NCI-H1694 (cell line): ENCODE measurements at regions not wholly inside any gene's neighbourhood (a gene's known extent, or its start where the extent isn't known, plus 50 kb on each side); places are given as distances from the start of the nearest gene placed in this dataset.
"Not testable (repeated sequence)": the region's sequence is repeated elsewhere in the genome, so short reads cannot be mapped to it uniquely, and the experiment has no call there.

ENCODE experiments used
- DNase-seq: peaks from one replicate; lab custom pipeline; 2025; lab: John Stamatoyannopoulos, UW

GRCh38 chr18:42474577-42474976 lies 519.5 kb downstream of the PIK3C3 start:
- no peak for DNase-seq

GRCh38 chr18:42475157-42475556 lies 520.1 kb downstream of the PIK3C3 start:
- DNase-seq: no peak

DNA sequence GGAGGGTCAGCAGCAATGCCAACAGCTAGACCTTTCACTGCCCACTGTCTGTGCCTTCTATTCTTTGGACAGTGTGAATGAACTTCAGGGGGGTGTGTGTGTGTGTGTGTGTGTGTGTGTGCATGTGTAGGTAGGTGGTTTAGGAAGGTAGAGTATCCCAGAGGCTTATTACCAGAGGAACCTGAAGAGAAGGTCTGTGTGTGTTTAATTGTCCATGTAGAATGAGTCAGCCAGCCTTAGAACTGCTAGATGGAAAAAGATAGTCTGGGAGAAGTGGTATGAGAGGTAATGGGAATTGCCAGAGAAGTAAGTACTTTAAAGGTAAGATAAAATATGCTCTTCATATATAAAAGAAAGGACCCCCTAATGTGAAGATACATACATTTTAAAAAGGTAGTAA lies 522.2 kb downstream of the PIK3C3 start:
- no peak for DNase-seq

- no peak for DNase-seq
Observed at GRCh38 chr18:42480441-42480840, 525.4 kb downstream of the PIK3C3 start.

GRCh38 chr18:42484648-42485047 lies 529.6 kb downstream of the PIK3C3 start:
- DNase-seq: no peak

- DNase-seq: no peak
Observed at GRCh38 chr18:42486271-42486670, 531.2 kb downstream of the PIK3C3 start.

DNA sequence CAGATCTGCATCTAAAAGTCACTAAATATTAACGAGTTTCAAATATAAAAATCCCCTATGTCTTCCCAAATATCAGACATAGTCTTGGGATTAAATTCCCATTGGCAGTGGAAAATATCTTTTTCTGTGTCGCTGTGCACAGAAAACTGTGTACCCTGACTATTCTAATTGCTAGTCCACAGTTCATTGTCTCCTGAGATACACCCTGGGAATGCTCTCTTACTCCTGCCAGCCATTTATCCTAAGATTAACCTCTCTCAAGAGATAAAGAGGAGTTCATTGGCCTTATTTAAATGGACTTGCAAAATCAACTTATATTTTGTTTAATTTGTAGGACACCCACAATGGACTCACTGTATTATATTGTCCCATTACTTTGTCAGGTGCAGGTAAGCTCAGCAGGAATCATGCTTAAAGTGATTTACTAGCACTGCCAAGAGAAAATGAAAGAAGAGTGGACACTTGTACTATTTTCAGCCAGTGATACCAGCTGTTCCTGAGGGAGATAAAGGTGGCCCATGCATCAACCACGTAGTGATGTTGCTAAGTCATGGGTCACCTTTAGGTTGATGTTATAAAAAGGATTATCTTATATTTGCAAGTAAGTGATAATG lies 553.8 kb downstream of the PIK3C3 start:
- no peak for DNase-seq

- no peak for DNase-seq
Observed at GRCh38 chr18:42509750-42510415, 554.8 kb downstream of the PIK3C3 start.

GRCh38 chr18:42510540-42510939 lies 555.5 kb downstream of the PIK3C3 start:
- no peak for DNase-seq

- no peak for DNase-seq
Observed at GRCh38 chr18:42513441-42513840, 558.4 kb downstream of the PIK3C3 start.

DNA sequence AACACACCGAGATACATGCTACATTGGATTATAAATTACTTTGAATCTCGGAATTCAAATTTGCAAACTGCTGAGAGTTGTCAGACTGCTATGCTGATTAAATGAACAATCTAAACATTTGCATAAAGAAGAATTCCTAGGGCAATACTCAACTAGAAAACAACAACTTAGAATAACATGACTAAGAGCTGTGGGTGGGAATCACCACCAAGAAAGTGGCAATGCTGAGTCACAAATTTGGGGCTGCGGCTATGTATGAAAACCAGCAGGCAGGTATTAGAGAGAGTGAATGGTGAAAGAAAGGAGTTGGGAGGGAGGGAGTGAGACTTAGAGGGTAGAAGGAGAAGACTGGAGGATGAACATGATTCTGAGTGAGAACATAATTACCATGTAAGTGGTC lies 559.5 kb downstream of the PIK3C3 start:
- DNase-seq: no peak

- no peak for DNase-seq
Observed at GRCh38 chr18:42517896-42518295, 562.9 kb downstream of the PIK3C3 start.

DNA sequence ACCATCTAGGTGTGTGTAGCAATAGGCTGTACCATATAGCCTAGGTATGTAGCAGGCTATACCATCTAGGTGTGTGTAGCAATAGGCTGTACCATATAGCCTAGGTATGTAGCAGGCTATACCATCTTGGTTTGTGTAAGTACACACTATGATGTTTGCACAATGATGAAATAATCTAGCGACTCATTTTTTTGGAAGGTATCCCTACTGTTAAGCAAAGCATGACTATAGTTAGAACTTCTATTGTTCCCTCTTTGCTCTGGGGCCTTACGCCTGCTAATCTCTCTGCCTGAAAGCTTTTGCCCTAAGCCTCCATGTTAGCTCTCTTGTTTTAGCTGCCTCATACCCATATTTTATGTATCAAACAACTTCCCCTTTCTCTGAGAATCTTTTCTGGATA lies 563.3 kb downstream of the PIK3C3 start:
- not testable (repeated sequence) for DNase-seq

GRCh38 chr18:42520138-42520537 lies 565.1 kb downstream of the PIK3C3 start:
- DNase-seq: no peak

DNA sequence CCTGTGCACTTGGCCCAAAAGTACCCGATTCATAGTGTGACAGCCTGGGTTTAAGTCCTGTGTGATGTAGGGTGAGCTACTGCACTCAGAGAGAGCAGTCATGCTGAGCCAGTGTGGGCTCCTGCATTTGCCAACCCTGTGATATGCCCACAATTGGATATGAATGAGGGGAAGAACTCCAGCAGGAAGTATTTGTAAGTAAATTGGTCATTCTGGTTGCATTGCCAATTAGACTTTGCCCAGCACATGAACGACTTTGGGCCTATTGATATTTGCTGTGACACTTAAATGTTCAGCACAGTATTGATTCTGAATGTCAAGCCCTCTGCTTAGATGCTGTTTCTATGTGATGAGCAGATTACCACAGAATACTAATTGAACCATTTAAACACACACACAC lies 570.9 kb downstream of the PIK3C3 start:
- DNase-seq: no peak

- no peak for DNase-seq
Observed at GRCh38 chr18:42527766-42528165, 572.7 kb downstream of the PIK3C3 start.

DNA sequence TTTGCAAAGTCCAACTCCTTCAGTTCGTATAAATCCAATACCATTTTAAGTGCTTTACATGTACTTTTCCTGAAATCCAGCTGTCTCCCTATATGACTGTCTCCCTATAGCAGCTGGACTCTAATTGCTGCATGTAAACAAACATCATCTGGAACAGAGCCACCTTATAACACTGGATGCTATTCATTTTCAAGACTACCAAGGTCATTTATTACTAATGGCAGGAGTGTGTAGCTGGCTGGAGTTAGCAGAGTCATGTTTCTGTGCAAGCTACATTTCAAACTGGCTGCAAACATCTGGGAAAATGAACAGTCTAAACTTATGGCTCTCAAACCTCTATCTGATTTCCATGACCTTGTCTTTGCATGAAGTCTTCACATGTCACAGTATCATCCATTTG lies 575.2 kb downstream of the PIK3C3 start:
- DNase-seq: no peak

DNA sequence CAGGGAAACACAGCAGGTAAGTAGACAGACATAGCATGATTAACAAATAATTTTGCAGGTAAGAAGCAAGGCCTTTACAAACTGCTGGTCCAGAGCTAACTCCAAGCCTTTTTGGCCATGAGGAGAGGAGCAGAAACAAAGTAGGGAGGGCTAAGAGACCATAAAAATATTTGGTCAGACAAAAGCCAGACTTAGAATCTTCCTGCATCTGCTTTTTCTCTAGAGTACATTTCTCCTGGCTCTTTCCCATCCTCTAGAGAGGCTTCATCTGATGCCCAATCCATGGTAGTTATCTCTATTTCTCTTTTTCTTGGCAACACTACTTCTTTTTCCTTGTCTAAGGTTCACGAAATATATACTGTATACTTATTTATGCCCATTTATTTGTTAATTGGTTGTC lies 577.1 kb downstream of the PIK3C3 start:
- DNase-seq: no peak

DNA sequence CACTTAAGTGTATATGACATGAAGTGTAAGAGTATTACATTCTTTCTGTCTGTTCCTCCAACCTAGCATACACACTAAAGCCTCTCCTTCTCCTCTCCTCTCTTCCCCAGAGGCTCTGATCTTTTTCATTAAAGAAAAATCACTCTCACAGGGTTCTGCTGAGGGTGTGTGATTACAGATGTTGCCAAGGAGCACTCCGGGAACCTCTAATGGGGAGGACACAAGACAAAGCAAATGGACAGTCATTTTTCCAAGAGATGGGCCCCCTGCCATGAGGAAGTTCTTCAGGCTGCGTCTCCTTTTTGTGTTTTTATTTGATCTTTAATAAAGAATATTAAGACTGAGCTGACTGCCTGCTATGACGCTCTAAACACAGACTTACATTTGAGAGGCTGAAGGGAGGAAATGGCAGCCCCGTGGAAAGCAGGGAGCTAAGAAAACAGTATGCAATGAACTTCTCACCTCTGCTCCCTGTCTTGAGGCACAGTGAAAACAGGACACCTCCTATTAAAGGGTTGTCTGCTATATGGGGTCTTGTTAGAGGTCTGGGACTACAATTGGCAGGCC lies 578.1 kb downstream of the PIK3C3 start:
- DNase-seq: no peak

DNA sequence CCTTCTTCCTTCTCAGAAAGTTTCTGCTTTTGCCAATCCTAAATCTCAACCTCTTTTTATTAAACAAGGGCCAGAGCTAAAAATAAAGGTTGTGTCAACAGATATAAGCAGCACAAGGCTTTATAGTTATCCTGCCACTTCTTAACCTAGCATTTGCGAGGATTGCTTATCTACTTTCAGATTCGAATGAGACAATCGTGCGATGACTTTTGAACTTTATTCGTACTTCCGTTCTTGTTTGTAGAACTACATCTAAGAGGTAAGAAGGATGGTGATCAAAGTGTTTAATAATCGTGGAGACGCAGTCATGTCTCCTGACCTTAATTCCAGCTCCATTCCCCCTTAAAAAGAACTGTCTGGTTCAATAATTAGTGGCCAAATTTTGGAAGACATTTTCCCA lies 578.6 kb downstream of the PIK3C3 start:
- DNase-seq: no peak

DNA sequence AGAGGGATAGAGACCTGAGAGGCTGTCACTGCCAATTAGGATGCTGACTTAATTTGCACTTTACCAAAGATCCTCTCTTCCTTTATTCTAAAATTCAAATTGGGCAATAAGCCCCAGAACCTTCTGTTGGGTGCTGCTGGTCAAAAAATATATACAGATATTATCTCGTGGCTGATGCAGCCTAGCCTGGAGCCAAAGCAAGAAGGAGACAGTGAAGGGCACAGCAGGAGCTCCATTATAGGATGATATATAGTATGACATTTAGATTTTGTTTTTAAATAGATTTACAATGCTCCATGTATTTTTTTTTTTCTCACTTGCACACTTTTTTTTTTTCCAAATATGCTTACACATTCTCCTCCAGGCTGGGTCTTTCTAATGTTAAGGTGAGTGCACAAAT lies 579.3 kb downstream of the PIK3C3 start:
- no peak for DNase-seq

GRCh38 chr18:42536442-42536841 lies 579.0 kb downstream of the RIT2 start:
- no peak for DNase-seq

GRCh38 chr18:42537291-42537690 lies 578.2 kb downstream of the RIT2 start:
- DNase-seq: no peak

DNA sequence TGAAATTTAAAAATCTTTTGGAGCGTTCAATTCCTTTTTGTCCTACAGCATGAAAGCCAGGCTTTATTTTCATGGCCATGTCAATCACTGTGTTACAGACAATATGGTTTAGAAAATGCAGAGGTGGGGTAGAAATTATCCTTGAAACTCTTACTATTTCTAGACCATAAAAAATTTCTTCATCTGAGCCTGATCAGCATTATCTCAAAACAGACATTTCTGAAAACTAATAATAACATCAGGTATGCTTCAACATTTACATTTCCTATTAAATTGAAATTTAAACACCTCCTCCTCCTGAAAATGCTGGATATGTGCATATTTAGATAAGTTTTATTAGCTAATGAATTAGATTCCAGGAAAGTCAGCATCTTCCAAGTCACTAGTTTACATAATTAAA lies 570.6 kb downstream of the RIT2 start:
- no peak for DNase-seq
